SH-SY5Y (cell line): ENCODE measurements at regions not wholly inside any gene's neighbourhood (a gene's known extent, or its start where the extent isn't known, plus 50 kb on each side); places are given as distances from the start of the nearest gene placed in this dataset.

ENCODE experiments used
- GATA2 ChIP-seq: IDR thresholded peaks from 2 replicates; pipeline ENCODE4 v1.6.1; 2011; ENCODE audit warnings: mild to moderate bottlenecking, low read depth, low read length
- GATA3 ChIP-seq: IDR thresholded peaks from 2 replicates; pipeline ENCODE4 v1.6.1; 2011; ENCODE audit warnings: low read depth, mild to moderate bottlenecking, low read length, moderate library complexity

GRCh38 chr2:215637651-215638050 lies 201.8 kb upstream of the FN1 start:
- TF ChIP-seq GATA2 (no peak), GATA3 (no peak)
